ENCODE measurements at regions not wholly inside any gene's neighbourhood (a gene's known extent, or its start where the extent isn't known, plus 50 kb on each side); places are given as distances from the start of the nearest gene placed in this dataset.
A peak's percentile ranks its signal among the peaks of the same experiment; 100 is the strongest.
"Not testable (repeated sequence)": the region's sequence is repeated elsewhere in the genome, so short reads cannot be mapped to it uniquely, and the experiment has no call there.

DNA sequence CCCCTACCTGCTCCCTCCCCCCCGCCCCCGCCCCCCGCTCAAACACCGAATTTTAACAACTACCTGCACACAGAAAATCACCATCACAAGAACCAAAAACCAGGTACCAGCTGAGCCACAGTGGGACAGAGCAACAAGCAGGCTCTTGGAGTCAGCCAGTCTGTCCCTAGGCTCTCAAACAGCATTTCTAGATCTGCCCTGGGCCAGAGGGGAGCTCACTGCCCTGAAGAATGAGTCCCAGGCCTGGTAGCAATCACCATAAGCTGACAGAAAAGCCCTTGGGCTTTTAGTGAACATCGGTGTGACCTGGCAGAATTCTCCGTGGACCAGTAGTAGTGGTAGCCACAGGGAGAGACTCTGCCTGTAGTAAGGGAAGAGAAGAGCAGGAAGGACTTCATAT lies 58.3 kb downstream of the C11orf87 start:
- no peak for DNase-seq (ENCODE audit: low read depth)

DNA sequence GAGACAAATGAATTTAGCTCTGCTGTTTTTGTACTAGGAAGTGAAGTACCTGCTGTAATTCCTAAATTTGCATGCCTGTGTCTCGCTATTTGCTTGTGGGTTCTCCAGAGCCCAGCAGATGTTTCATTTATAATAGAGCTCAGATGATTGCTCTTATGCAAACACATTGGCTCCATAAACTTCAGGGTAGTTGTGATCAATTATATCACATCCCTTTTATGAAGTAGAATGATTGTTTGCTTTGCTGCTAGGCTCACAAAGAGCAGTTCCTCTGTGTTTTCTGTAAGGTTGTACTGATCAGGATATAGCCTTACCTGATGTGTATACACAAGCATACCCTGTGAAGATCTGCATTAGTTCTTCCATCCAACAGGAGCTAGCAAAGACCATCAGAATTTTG lies 64.1 kb downstream of the C11orf87 start:
- no peak for DNase-seq (ENCODE audit: low read depth)

DNA sequence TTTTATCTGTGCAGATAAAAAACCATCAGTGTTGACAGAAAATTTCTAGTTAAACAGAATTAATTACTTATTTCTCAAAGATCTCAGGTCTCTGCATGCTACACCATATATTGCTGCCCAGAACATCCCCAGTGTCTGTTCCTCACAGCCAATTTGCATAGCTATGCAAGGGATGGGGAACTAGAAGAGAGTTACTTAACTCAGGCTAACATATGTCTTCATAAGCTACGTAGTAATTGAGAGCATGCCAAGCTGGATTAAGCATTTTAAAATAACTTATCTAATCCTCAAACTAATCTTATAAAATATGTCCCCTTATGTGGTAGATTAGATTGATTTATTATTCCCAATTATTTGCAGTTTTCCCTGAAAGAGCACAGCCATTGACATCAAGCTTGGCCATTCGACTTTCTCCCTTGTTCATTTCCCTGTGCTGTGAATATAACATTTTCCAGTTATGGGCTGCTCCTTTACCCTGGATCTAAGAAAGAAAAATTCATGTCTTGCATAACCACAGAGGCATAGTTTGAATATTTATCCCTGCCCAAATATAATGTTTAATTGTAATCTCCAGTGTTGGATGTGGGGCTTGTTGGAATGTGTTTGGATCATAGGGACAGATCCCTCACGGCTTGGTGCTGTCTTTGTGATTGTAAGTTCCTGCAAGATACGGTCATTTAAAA lies 69.1 kb downstream of the C11orf87 start:
- peak; percentile 32 for DNase-seq (ENCODE audit: low read depth)

- DNase-seq (ENCODE audit: low read depth) = no peak
Observed at GRCh38 chr11:109506115-109506514, 84.1 kb downstream of the C11orf87 start.

GRCh38 chr11:109507331-109507730 lies 85.3 kb downstream of the C11orf87 start:
- no peak for DNase-seq (ENCODE audit: low read depth)

GRCh38 chr11:109507836-109508561 lies 86.0 kb downstream of the C11orf87 start:
- DNase-seq (ENCODE audit: low read depth) = no peak

DNA sequence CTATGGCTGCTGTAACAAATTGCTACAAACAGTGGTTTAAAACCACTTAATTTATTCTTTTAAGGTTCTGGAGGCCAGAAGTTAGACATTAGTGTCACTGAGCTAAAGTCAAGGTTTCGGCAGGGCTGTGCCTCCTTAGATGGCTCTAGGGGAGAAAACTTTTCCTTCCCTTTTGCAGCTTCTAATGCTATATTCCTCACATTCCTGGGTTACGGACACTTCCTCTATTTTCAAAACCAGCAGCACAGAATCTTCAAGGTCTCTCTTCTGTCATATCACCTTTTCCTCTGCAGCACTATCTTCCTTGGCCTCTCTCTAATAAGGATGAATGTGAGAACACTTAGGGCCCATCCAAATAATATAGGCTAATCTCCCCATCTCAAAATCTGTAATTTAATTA lies 87.0 kb downstream of the C11orf87 start:
- no peak for DNase-seq (ENCODE audit: low read depth)

- no peak for DNase-seq (ENCODE audit: low read depth)
Observed at GRCh38 chr11:109510316-109510715, 88.3 kb downstream of the C11orf87 start.

- peak; percentile 1 for DNase-seq (ENCODE audit: low read depth)
Observed at GRCh38 chr11:109511598-109511997, 89.6 kb downstream of the C11orf87 start.

GRCh38 chr11:109512249-109512648 lies 90.3 kb downstream of the C11orf87 start:
- no peak for DNase-seq (ENCODE audit: low read depth)

DNA sequence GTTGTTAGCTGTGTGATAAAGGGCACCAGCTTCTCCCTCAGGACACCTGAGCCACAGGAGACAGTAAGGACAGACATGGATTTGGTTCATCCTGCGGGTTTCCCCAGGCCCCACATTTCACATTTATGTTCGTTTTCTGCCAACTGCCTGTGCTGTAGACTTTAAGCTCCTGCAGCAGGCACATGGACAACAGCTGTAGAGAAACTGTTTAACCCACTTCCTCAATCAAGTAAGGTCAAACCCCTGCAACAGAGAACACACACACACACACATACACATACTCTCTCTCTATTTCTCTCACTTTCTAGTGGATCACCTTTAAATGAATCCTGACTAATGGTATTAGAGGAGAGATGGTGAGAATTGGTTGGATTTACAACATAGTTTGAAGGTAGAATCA lies 90.7 kb downstream of the C11orf87 start:
- no peak for DNase-seq (ENCODE audit: low read depth)

DNA sequence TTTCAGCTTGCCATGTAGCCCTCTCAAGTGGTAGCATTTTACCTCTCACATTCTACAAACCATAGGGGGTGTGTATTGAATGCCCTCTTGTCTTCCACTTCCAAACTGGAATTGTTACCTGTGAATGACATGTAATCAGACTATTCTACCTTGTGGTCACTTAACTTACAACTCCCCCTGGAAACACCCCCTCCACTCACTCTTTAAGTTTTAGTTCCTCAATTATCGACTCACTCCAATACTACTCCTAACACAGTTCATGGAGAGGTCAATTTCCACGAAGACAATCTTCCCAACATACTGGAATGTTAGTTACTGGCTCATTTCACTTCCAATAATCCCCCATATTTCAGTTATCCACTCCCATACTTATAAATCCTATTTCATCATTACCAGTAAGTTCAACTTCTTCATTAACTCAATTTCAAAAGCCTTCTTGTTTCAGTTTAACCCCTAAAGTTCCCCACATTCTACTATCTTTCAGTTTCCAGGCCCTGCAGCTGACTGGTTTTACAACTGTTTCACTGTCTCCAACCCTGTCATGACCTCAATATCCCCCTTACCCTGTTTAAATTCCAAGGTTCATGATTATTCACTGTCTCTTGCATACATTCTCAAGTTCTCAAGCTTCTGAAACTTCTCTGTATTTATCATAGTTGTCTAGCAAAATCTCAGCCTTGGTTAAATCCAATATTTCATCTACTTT lies 92.5 kb downstream of the C11orf87 start:
- no peak for DNase-seq (ENCODE audit: low read depth)

DNA sequence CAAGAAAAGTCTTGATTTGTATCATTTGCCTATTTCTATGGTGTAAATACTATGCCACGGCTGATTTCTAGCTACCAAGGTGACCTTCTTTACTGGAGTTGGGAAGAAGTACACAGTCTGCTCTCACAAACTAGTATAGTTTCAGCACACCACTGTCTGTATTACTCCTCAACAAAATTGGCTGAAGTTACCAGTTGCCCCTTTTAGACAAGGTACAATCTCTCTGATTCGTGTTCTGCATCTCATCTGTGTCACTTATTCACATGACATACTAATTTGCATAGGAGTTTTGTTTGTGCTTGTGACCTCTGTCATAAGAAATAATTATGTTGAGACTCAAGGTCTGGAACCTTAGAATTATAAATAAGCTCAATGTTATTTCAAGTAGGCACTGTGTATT lies 97.3 kb downstream of the C11orf87 start:
- DNase-seq (ENCODE audit: low read depth) = no peak

GRCh38 chr11:109521571-109522086 lies 99.6 kb downstream of the C11orf87 start:
- DNase-seq (ENCODE audit: low read depth) = no peak

DNA sequence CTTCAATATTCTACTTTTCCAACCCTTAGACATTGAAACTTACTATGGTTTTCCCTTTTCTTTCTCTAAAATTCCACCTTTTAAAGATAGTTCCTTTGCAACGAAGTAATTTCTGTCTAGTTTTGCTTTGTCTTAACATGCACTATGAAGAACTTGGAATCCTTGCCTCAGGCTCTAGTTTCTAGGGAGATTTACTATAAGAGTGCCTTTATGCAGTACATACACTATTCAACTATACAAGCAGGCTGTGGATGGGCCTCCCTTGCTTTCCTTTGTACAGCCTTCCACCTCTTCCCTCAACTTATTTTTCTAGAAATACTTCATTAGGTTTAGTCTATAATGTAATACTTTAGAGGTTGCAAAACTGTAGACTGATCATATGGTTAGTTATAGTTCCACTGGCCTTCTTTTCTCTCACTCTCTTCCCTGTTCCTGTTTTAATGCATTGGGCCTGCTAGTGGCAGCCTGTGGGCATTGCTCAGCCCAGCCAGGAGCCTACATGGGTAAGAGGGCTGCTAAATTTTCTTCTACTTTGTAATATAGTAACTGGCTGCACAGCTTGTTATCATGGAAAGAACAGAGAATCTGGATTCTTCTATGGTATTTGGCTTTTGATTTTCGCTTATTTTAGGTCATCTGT lies 100.2 kb downstream of the C11orf87 start:
- DNase-seq (ENCODE audit: low read depth) = no peak

DNA sequence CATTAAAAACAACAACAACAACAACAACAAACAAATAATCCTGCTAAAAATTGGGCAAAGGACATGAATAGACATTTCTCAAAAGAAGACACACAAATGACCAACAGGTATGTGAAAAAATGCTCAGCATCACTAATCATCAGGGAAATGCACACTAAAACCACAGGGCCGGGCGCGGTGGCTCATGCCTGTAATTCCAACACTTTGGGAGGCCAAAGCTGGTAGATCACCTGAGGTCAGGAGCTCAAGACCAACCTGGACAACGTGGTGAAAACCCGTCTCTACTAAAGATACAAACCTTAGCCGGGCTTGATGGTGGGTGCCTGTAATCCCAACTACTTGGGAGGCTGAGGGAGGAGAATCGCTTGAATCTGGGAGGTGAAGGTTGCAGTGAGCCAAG lies 103.6 kb downstream of the C11orf87 start:
- DNase-seq (ENCODE audit: low read depth) = not testable (repeated sequence)

DNA sequence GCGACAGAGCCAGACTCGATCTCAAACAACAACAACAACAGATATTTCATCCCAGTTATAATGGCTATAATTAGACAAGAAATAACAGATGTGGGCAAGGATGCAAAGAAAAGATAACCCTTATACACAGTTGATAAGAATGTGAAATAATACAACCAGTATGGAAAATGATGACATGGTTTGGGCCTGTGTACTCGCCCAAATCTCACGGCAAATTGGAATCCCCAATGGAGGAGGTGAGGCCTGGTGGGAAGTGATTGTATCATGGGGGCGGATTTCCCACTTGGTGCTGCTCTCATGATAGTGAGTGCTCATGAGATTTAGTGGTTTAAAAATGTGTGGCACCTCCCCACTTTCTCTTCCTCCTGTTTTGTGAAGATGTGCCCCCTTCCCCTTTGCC lies 104.1 kb downstream of the C11orf87 start:
- no peak for DNase-seq (ENCODE audit: low read depth)

DNA sequence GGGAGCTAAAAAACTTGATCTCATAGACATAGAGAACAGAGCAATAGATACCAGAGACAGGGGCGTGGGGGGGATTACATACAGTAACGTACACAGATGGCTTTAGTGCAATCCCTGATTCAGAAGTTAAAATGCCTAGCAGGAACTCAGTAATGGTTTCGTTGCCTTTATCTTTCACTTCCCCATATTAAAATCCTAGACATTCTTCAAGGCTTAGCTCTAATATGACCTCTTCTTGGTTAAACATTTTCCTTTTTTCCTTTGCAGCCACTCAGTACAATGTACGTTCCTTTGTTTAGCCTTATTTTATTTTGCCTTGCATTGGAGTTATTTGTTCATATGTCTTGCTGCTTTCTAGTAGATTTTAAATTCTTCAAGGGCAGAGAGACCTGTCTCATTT lies 104.9 kb downstream of the C11orf87 start:
- peak; percentile 1 for DNase-seq (ENCODE audit: low read depth)

- peak; percentile 52 for DNase-seq (ENCODE audit: low read depth)
Observed at GRCh38 chr11:109527496-109527895, 105.5 kb downstream of the C11orf87 start.

DNA sequence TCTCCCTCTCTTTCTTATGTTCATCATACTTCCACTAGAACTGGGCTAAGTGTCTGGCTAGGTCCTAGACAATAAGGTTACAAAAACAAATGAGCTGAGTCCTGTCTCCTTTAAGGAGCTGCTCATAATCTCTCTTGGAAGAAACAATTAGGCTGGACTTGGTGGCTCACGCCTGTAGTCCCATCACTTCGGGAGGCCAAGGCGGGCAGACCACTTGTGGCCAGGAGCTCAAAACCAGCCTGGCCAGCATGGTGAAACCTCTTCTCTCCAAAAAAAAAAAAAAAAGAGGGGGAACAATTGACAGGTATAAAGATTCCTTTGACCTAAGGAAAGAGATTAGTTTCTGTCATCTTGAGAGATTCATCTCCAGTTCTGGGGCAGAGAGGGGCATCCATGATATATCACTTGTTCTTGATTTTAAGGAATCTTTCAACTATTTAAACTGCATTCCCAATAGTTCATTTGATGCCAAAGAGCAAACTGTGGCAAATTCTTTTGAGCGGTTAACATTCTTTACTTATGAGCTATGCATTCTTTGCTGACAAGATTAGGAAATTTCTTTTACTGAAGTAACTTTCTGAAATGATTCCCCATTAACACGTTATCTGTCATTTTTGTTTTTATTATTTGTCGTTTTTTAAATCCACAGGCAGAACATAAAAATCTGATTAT lies 125.5 kb downstream of the C11orf87 start:
- DNase-seq (ENCODE audit: low read depth) = peak; percentile 83

DNA sequence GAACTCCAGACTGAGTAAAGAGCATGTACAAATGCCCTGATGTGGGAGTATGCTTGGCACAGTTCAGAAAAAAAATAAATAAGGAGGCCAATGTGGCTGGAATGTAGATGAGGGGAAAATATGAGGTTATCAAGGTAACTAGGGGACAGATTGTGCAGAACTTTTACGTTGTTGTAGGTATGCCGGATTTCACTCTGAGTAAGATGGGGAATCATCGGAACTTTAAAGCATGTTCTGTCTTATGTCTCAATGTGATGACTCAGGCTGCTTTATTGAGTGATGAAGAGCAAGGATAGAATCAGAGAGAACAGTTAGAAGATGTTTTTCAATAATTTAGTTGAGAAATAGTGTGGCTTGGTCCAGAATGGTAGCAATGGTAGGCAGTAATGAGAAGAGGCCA lies 130.4 kb downstream of the C11orf87 start:
- peak; percentile 76 for DNase-seq (ENCODE audit: low read depth)

GRCh38 chr11:109553284-109553683 lies 131.3 kb downstream of the C11orf87 start:
- no peak for DNase-seq (ENCODE audit: low read depth)

Data from amniotic epithelial cell (primary cell).